H9 (cell line): ENCODE measurements at regions not wholly inside any gene's neighbourhood (a gene's known extent, or its start where the extent isn't known, plus 50 kb on each side); places are given as distances from the start of the nearest gene placed in this dataset.

Experiments
- DNase-seq: peaks from one replicate; pipeline ENCODE4 v3.0.0-alpha.2; 2017
- H2AFZ ChIP-seq: one replicate; pipeline ENCODE4 v1.6.1; 2013; ENCODE audit warnings: mild to moderate bottlenecking, low read length, control low read depth, moderate library complexity
- H2AK5ac ChIP-seq: 2 replicates; pipeline ENCODE4 v1.6.1; 2013; ENCODE audit warnings: low read length, control low read depth, mixed read lengths; ENCODE audit not compliant: insufficient read length
- H2BK120ac ChIP-seq: one replicate; pipeline ENCODE4 v1.6.1; 2013; ENCODE audit warnings: low read depth, mild to moderate bottlenecking, low read length, control low read depth, inconsistent platforms; ENCODE audit not compliant: poor library complexity, severe bottlenecking
- H2BK12ac ChIP-seq: 2 replicates; pipeline ENCODE4 v1.6.1; 2013; ENCODE audit warnings: low read length, control low read depth, mixed read lengths, low read depth; ENCODE audit not compliant: insufficient read length
- H2BK15ac ChIP-seq: 2 replicates; pipeline ENCODE4 v1.6.1; 2013; ENCODE audit warnings: low read depth, low read length, control low read depth
- H2BK20ac ChIP-seq: one replicate; pipeline ENCODE4 v1.6.1; 2013; ENCODE audit warnings: low read depth, mild to moderate bottlenecking, low read length, control low read depth, inconsistent platforms; ENCODE audit not compliant: poor library complexity, severe bottlenecking
- H2BK5ac ChIP-seq: 2 replicates; pipeline ENCODE4 v1.6.1; 2013; ENCODE audit warnings: low read length, control low read depth, mixed read lengths; ENCODE audit not compliant: insufficient read length
- H3K14ac ChIP-seq: 2 replicates; pipeline ENCODE4 v1.6.1; 2013; ENCODE audit warnings: low read length, control low read depth; ENCODE audit not compliant: insufficient read depth
- H3K18ac ChIP-seq: 2 replicates; pipeline ENCODE4 v1.6.1; 2013; ENCODE audit warnings: low read depth, mild to moderate bottlenecking, mixed read lengths, low read length, control low read depth; ENCODE audit not compliant: insufficient read length
- H3K23ac ChIP-seq: 2 replicates; pipeline ENCODE4 v1.6.1; 2013; ENCODE audit warnings: low read length, control low read depth, mixed read lengths, low read depth; ENCODE audit not compliant: insufficient read length
- H3K23me2 ChIP-seq: 2 replicates; pipeline ENCODE4 v1.6.1; 2013; ENCODE audit warnings: low read depth, mild to moderate bottlenecking, mixed read lengths, low read length, control low read depth; ENCODE audit not compliant: insufficient read length, poor library complexity, severe bottlenecking
- H3K27ac ChIP-seq: 2 replicates; pipeline ENCODE4 v1.5.1; 2013; ENCODE audit warnings: low read length, control low read depth, mixed read lengths, low read depth; ENCODE audit not compliant: insufficient read length
- H3K27me3 ChIP-seq: 2 replicates; pipeline ENCODE4 v1.6.1; 2013; ENCODE audit warnings: low read length, control low read depth, inconsistent platforms; ENCODE audit not compliant: insufficient read depth
- H3K4ac ChIP-seq: 2 replicates; pipeline ENCODE4 v1.6.1; 2013; ENCODE audit warnings: low read depth, mild to moderate bottlenecking, control low read depth, inconsistent platforms, low read length, moderate library complexity
- H3K4me1 ChIP-seq: 2 replicates; pipeline ENCODE4 v1.6.1; 2013; ENCODE audit warnings: low read length, control low read depth, inconsistent platforms; ENCODE audit not compliant: insufficient read depth
- H3K4me2 ChIP-seq: 2 replicates; pipeline ENCODE4 v1.6.1; 2013; ENCODE audit warnings: low read length, control low read depth, mixed read lengths; ENCODE audit not compliant: insufficient read length, insufficient read depth
- H3K56ac ChIP-seq: 2 replicates; pipeline ENCODE4 v1.6.1; 2013; ENCODE audit warnings: low read depth, mild to moderate bottlenecking, mixed read lengths, low read length, control low read depth; ENCODE audit not compliant: insufficient read length
- H3K79me1 ChIP-seq: 2 replicates; pipeline ENCODE4 v1.6.1; 2013; ENCODE audit warnings: low read depth, mild to moderate bottlenecking, moderate library complexity, low read length, control low read depth, inconsistent platforms; ENCODE audit not compliant: insufficient read depth, poor library complexity, severe bottlenecking
- H3K79me2 ChIP-seq: 2 replicates; pipeline ENCODE4 v1.6.1; 2013; ENCODE audit warnings: low read length, control low read depth, inconsistent platforms; ENCODE audit not compliant: insufficient read depth
- H3K9ac ChIP-seq: 2 replicates; pipeline ENCODE4 v1.6.1; 2013; ENCODE audit warnings: low read length, control low read depth, mixed read lengths; ENCODE audit not compliant: insufficient read length; ENCODE audit errors: extremely low read depth
- H3K9me3 ChIP-seq: one replicate; pipeline ENCODE4 v1.6.1; 2013; ENCODE audit warnings: low read depth, low read length, inconsistent platforms; ENCODE audit not compliant: control insufficient read depth
- H3T11ph ChIP-seq: one replicate; pipeline ENCODE4 v1.6.1; 2013; ENCODE audit warnings: mild to moderate bottlenecking, low read length, control low read depth, inconsistent platforms
- H4K20me1 ChIP-seq: one replicate; pipeline ENCODE4 v1.6.1; 2013; ENCODE audit not compliant: control insufficient read depth, insufficient read length, insufficient read depth
- H4K5ac ChIP-seq: 2 replicates; pipeline ENCODE4 v1.6.1; 2013; ENCODE audit warnings: low read depth, mild to moderate bottlenecking, mixed read lengths, low read length, control low read depth; ENCODE audit not compliant: insufficient read length
- H4K8ac ChIP-seq: replicated peaks from 2 replicates; pipeline ENCODE4 v1.6.1; 2013; ENCODE audit warnings: low read length, control low read depth, mixed read lengths, low read depth; ENCODE audit not compliant: insufficient read length
- H4K91ac ChIP-seq: 2 replicates; pipeline ENCODE4 v1.6.1; 2013; ENCODE audit warnings: low read depth, mild to moderate bottlenecking, moderate library complexity, mixed read lengths, low read length, control low read depth; ENCODE audit not compliant: insufficient read length
- H3K27ac Mint-ChIP-seq, 3 experiments: 2 replicates in 2 of 3; 3 replicates in 1 of 3; pipeline ENCODE4 v1.8.0; 2020 to 2021; ENCODE audit warnings: mixed read lengths in 3 of 3, mild to moderate bottlenecking in 1 of 3, moderate library complexity in 1 of 3
- H3K27me3 Mint-ChIP-seq: 2 replicates; pipeline ENCODE4 v1.8.0; 2021; ENCODE audit warnings: low read depth, mild to moderate bottlenecking, moderate library complexity, mixed read lengths
- H3K36me3 Mint-ChIP-seq, 3 experiments: 2 replicates in 2 of 3; 3 replicates in 1 of 3; pipeline ENCODE4 v1.8.0; 2020 to 2021; ENCODE audit warnings: low read depth in 3 of 3, mixed read lengths in 3 of 3; ENCODE audit not compliant: insufficient read depth in 1 of 3
- H3K4me1 Mint-ChIP-seq, 2 experiments: 2 replicates each; pipeline ENCODE4 v1.8.0; 2020; ENCODE audit warnings: mixed read lengths in 2 of 2
- H3K4me3 Mint-ChIP-seq, 2 experiments: 2 replicates in 1 of 2; 3 replicates in 1 of 2; pipeline ENCODE4 v1.8.0; 2020 to 2021; ENCODE audit warnings: mild to moderate bottlenecking in 2 of 2, mixed read lengths in 2 of 2, moderate library complexity in 1 of 2
- H3K9me3 Mint-ChIP-seq, 2 experiments: 2 replicates in 1 of 2; 3 replicates in 1 of 2; pipeline ENCODE4 v1.8.0; 2020; ENCODE audit warnings: mild to moderate bottlenecking in 2 of 2, mixed read lengths in 2 of 2, moderate library complexity in 1 of 2
- CTCF ChIP-seq: fragments of 200-600 bp; sonication (generic); conservative IDR thresholded peaks from 3 replicates; pipeline ENCODE4 v1.8.0; 2021; ENCODE audit warnings: antibody characterized with exemption, mild to moderate bottlenecking
- WGBS: extraction: QIAGEN DNeasy Blood & Tissue Kit; methylation state at CpG from one replicate; pipeline ENCODE4 v1.1.7; 2013; ENCODE audit warnings: missing lambda C conversion rate, low lambda C conversion rate, mixed read lengths; ENCODE audit not compliant: insufficient read length; ENCODE audit errors: extremely low coverage; 5-methylcytosine and 5-hydroxymethylcytosine counted together

DNA sequence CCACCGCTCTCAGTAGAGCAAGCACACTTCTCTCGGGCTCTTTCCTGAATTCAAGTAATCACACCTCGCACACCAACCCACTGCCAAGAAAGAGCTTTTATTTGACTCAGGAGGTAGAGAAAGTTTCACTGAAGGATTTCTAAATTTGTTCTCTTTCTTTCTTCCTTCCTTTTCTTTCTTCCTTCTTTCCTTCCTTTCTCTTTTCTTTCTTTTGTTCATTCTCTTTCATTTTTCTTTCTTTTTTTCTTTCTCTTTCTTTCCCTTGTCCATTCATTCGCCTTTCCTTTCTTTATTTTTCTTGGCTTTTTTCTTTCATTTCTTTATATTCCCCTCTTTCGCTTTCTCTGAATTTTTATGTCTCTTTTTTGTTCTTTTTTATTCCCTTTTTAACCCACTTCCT lies 300.1 kb downstream of the ENC1 start:
- H3K4ac ChIP-seq, result no peak overlapping the region
- H3K79me1 ChIP-seq, result no peaks in the 10 kb centered on the region
- H2BK20ac ChIP-seq, result no peak overlapping the region
- no peak for TF ChIP-seq CTCF
- Mint-ChIP-seq H3K9me3 (no peaks in the 10 kb centered on the region), H3K36me3 (no peaks in the 10 kb centered on the region), H3K4me3 (no peak overlapping the region), H3K27ac (no peak overlapping the region), H3K27me3 (no peaks in the 10 kb centered on the region; the same call in 1 of the 2 replicates), H3K4me1 (peaks cover 8 to 9% of the 10 kb centered on the region in 2 experiments; a peak in 2 of 4 replicates)
- no peaks in the 10 kb centered on the region for H3K27me3 ChIP-seq
- H3K79me2 ChIP-seq, result no peaks in the 10 kb centered on the region
- no peak overlapping the region for H4K8ac ChIP-seq
- H3K9ac ChIP-seq, result no peak overlapping the region
- H3K14ac ChIP-seq, result no peak overlapping the region
- H2AK5ac ChIP-seq, result no peak overlapping the region
- no peaks in the 10 kb centered on the region; the same call in 1 of the 2 replicates for H3K4me1 ChIP-seq
- 100% methylated on average over 1 of the region's 5 CpGs for WGBS
- no peak overlapping the region for H4K5ac ChIP-seq
- no peak overlapping the region for H3K27ac ChIP-seq
- no peak overlapping the region for H3K56ac ChIP-seq
- H2BK5ac ChIP-seq, result no peak overlapping the region
- DNase-seq, result no peak
- H3K23me2 ChIP-seq, result no peaks in the 10 kb centered on the region
- no peak overlapping the region for H2BK120ac ChIP-seq
- no peaks in the 10 kb centered on the region for H4K20me1 ChIP-seq
- no peak overlapping the region for H3K4me2 ChIP-seq
- H2BK12ac ChIP-seq, result no peak overlapping the region
- H2AFZ ChIP-seq, result no peak overlapping the region
- H2BK15ac ChIP-seq, result no peak overlapping the region
- H4K91ac ChIP-seq, result no peak overlapping the region
- H3K23ac ChIP-seq, result no peak overlapping the region
- H3T11ph ChIP-seq, result no peak overlapping the region
- no peak overlapping the region for H3K18ac ChIP-seq
- no peaks in the 10 kb centered on the region for H3K9me3 ChIP-seq
